ENCODE measurements at regions not wholly inside any gene's neighbourhood (a gene's known extent, or its start where the extent isn't known, plus 50 kb on each side); places are given as distances from the start of the nearest gene placed in this dataset.

- Histone ChIP-seq H3K4me1 (ENCODE audit: low read length) (peaks cover 10% of the 10 kb centered on the region), H3K4me3 (ENCODE audit: low read length) (no peak overlapping the region), H3K9ac (ENCODE audit: low read length) (no peak overlapping the region), H2AFZ (ENCODE audit: low read length) (no peak overlapping the region), H3K4me2 (ENCODE audit: low read depth, low read length, poor library complexity, severe bottlenecking) (no peak overlapping the region), H3K9me2 (replicated peaks; ENCODE audit: insufficient read depth, low read length) (no peaks in the 10 kb centered on the region), H3K27ac (ENCODE audit: low read length) (no peak overlapping the region), H3K36me3 (ENCODE audit: insufficient read depth, low read length) (no peaks in the 10 kb centered on the region), H3K27me3 (ENCODE audit: low read length) (no peaks in the 10 kb centered on the region), H3K79me2 (ENCODE audit: low read length) (no peaks in the 10 kb centered on the region), H4K20me1 (ENCODE audit: insufficient read depth, low read depth, low read length) (no peaks in the 10 kb centered on the region), H3K9me3 (ENCODE audit: low read length) (no peaks in the 10 kb centered on the region)
- DNase-seq, result no peak
Observed at GRCh38 chr9:115267790-115268189, 149.8 kb upstream of the TNC start.

- no peak overlapping the region for H3K4me3 ChIP-seq (ENCODE audit: low read length)
Observed at GRCh38 chr9:115275753-115276152, 157.8 kb upstream of the TNC start.

GRCh38 chr9:115276621-115277020, 158.7 kb upstream of the TNC start:
- H3K4me3 ChIP-seq (ENCODE audit: low read length), result no peak overlapping the region
- no peaks in the 10 kb centered on the region for H3K36me3 ChIP-seq (ENCODE audit: insufficient read depth, low read length)
- H3K27me3 ChIP-seq (ENCODE audit: low read length), result no peaks in the 10 kb centered on the region
- no peak overlapping the region for H3K27ac ChIP-seq (ENCODE audit: low read length)
- H4K20me1 ChIP-seq (ENCODE audit: insufficient read depth, low read depth, low read length), result no peaks in the 10 kb centered on the region
- H3K9me3 ChIP-seq (ENCODE audit: low read length), result no peaks in the 10 kb centered on the region
- H3K9ac ChIP-seq (ENCODE audit: low read length), result no peak overlapping the region
- H3K4me2 ChIP-seq (ENCODE audit: low read depth, low read length, poor library complexity, severe bottlenecking), result no peak overlapping the region
- no peaks in the 10 kb centered on the region for H3K9me2 ChIP-seq (replicated peaks; ENCODE audit: insufficient read depth, low read length)
- no peak overlapping the region for H2AFZ ChIP-seq (ENCODE audit: low read length)
- no peak for DNase-seq
- no peaks in the 10 kb centered on the region for H3K4me1 ChIP-seq (ENCODE audit: low read length)
- no peaks in the 10 kb centered on the region for H3K79me2 ChIP-seq (ENCODE audit: low read length)

More at GRCh38 chr9:115275753-115276152, 157.8 kb upstream of the TNC start:
- no peak overlapping the region for H3K4me2 ChIP-seq (ENCODE audit: low read depth, low read length, poor library complexity, severe bottlenecking)
- no peak overlapping the region for H2AFZ ChIP-seq (ENCODE audit: low read length)
- H4K20me1 ChIP-seq (ENCODE audit: insufficient read depth, low read depth, low read length), result no peaks in the 10 kb centered on the region
- H3K9me2 ChIP-seq (replicated peaks; ENCODE audit: insufficient read depth, low read length), result no peaks in the 10 kb centered on the region
- H3K79me2 ChIP-seq (ENCODE audit: low read length), result no peaks in the 10 kb centered on the region
- H3K4me1 ChIP-seq (ENCODE audit: low read length), result no peaks in the 10 kb centered on the region
- DNase-seq, result no peak
- no peaks in the 10 kb centered on the region for H3K36me3 ChIP-seq (ENCODE audit: insufficient read depth, low read length)
- no peaks in the 10 kb centered on the region for H3K27me3 ChIP-seq (ENCODE audit: low read length)
- no peak overlapping the region for H3K9ac ChIP-seq (ENCODE audit: low read length)
- no peaks in the 10 kb centered on the region for H3K9me3 ChIP-seq (ENCODE audit: low read length)
- no peak overlapping the region for H3K27ac ChIP-seq (ENCODE audit: low read length)

- Histone ChIP-seq H3K4me3 (ENCODE audit: low read length) (no peak overlapping the region), H3K36me3 (ENCODE audit: insufficient read depth, low read length) (no peaks in the 10 kb centered on the region), H3K9me2 (replicated peaks; ENCODE audit: insufficient read depth, low read length) (no peaks in the 10 kb centered on the region)
Observed at GRCh38 chr9:115277301-115277700, 159.3 kb upstream of the TNC start.

GRCh38 chr9:115278326-115279035, 160.5 kb upstream of the TNC start:
- Histone ChIP-seq H3K79me2 (ENCODE audit: low read length) (no peaks in the 10 kb centered on the region), H2AFZ (ENCODE audit: low read length) (no peak overlapping the region), H3K4me3 (ENCODE audit: low read length) (no peak overlapping the region), H4K20me1 (ENCODE audit: insufficient read depth, low read depth, low read length) (no peaks in the 10 kb centered on the region), H3K27me3 (ENCODE audit: low read length) (no peaks in the 10 kb centered on the region), H3K27ac (ENCODE audit: low read length) (no peak overlapping the region), H3K36me3 (ENCODE audit: insufficient read depth, low read length) (no peaks in the 10 kb centered on the region), H3K9me3 (ENCODE audit: low read length) (no peaks in the 10 kb centered on the region), H3K4me1 (ENCODE audit: low read length) (no peaks in the 10 kb centered on the region), H3K9ac (ENCODE audit: low read length) (no peak overlapping the region), H3K9me2 (replicated peaks; ENCODE audit: insufficient read depth, low read length) (no peaks in the 10 kb centered on the region), H3K4me2 (ENCODE audit: low read depth, low read length, poor library complexity, severe bottlenecking) (no peak overlapping the region)
- DNase-seq, result no peak

More at GRCh38 chr9:115277301-115277700, 159.3 kb upstream of the TNC start:
- H3K9ac ChIP-seq (ENCODE audit: low read length), result no peak overlapping the region
- no peaks in the 10 kb centered on the region for H3K4me1 ChIP-seq (ENCODE audit: low read length)
- no peaks in the 10 kb centered on the region for H3K27me3 ChIP-seq (ENCODE audit: low read length)
- no peak overlapping the region for H2AFZ ChIP-seq (ENCODE audit: low read length)
- no peaks in the 10 kb centered on the region for H4K20me1 ChIP-seq (ENCODE audit: insufficient read depth, low read depth, low read length)
- no peak overlapping the region for H3K4me2 ChIP-seq (ENCODE audit: low read depth, low read length, poor library complexity, severe bottlenecking)
- H3K9me3 ChIP-seq (ENCODE audit: low read length), result no peaks in the 10 kb centered on the region
- no peak overlapping the region for H3K27ac ChIP-seq (ENCODE audit: low read length)
- DNase-seq, result no peak
- H3K79me2 ChIP-seq (ENCODE audit: low read length), result no peaks in the 10 kb centered on the region

- no peak overlapping the region for H3K27ac ChIP-seq (ENCODE audit: low read length)
- DNase-seq, result no peak
- H3K9ac ChIP-seq (ENCODE audit: low read length), result no peak overlapping the region
- H4K20me1 ChIP-seq (ENCODE audit: insufficient read depth, low read depth, low read length), result no peaks in the 10 kb centered on the region
- H2AFZ ChIP-seq (ENCODE audit: low read length), result no peak overlapping the region
- no peaks in the 10 kb centered on the region for H3K9me3 ChIP-seq (ENCODE audit: low read length)
- no peaks in the 10 kb centered on the region for H3K36me3 ChIP-seq (ENCODE audit: insufficient read depth, low read length)
- no peaks in the 10 kb centered on the region for H3K4me1 ChIP-seq (ENCODE audit: low read length)
- no peak overlapping the region for H3K4me2 ChIP-seq (ENCODE audit: low read depth, low read length, poor library complexity, severe bottlenecking)
- H3K9me2 ChIP-seq (replicated peaks; ENCODE audit: insufficient read depth, low read length), result no peaks in the 10 kb centered on the region
- no peaks in the 10 kb centered on the region for H3K27me3 ChIP-seq (ENCODE audit: low read length)
- H3K79me2 ChIP-seq (ENCODE audit: low read length), result no peaks in the 10 kb centered on the region
- no peak overlapping the region for H3K4me3 ChIP-seq (ENCODE audit: low read length)
Observed at GRCh38 chr9:115283395-115283794, 165.4 kb upstream of the TNC start.

GRCh38 chr9:115285836-115286235, 167.9 kb upstream of the TNC start:
- DNase-seq, result no peak

GRCh38 chr9:115286411-115286810, 168.5 kb upstream of the TNC start:
- Histone ChIP-seq H3K27ac (ENCODE audit: low read length) (no peak overlapping the region), H3K9ac (ENCODE audit: low read length) (no peak overlapping the region), H3K36me3 (ENCODE audit: insufficient read depth, low read length) (no peaks in the 10 kb centered on the region), H3K4me2 (ENCODE audit: low read depth, low read length, poor library complexity, severe bottlenecking) (no peak overlapping the region), H3K4me1 (ENCODE audit: low read length) (no peaks in the 10 kb centered on the region), H2AFZ (ENCODE audit: low read length) (no peak overlapping the region), H3K4me3 (ENCODE audit: low read length) (no peak overlapping the region), H3K9me2 (replicated peaks; ENCODE audit: insufficient read depth, low read length) (no peaks in the 10 kb centered on the region), H4K20me1 (ENCODE audit: insufficient read depth, low read depth, low read length) (no peaks in the 10 kb centered on the region), H3K27me3 (ENCODE audit: low read length) (no peaks in the 10 kb centered on the region), H3K79me2 (ENCODE audit: low read length) (no peaks in the 10 kb centered on the region), H3K9me3 (ENCODE audit: low read length) (no peaks in the 10 kb centered on the region)
- DNase-seq, result no peak

More at GRCh38 chr9:115285836-115286235, 167.9 kb upstream of the TNC start:
- H3K27ac ChIP-seq (ENCODE audit: low read length), result no peak overlapping the region
- H3K9me2 ChIP-seq (replicated peaks; ENCODE audit: insufficient read depth, low read length), result no peaks in the 10 kb centered on the region
- no peaks in the 10 kb centered on the region for H3K79me2 ChIP-seq (ENCODE audit: low read length)
- no peak overlapping the region for H3K9ac ChIP-seq (ENCODE audit: low read length)
- H4K20me1 ChIP-seq (ENCODE audit: insufficient read depth, low read depth, low read length), result no peaks in the 10 kb centered on the region
- no peak overlapping the region for H3K4me2 ChIP-seq (ENCODE audit: low read depth, low read length, poor library complexity, severe bottlenecking)
- no peaks in the 10 kb centered on the region for H3K27me3 ChIP-seq (ENCODE audit: low read length)
- H3K4me3 ChIP-seq (ENCODE audit: low read length), result no peak overlapping the region
- no peaks in the 10 kb centered on the region for H3K9me3 ChIP-seq (ENCODE audit: low read length)
- H3K4me1 ChIP-seq (ENCODE audit: low read length), result no peaks in the 10 kb centered on the region
- no peak overlapping the region for H2AFZ ChIP-seq (ENCODE audit: low read length)
- no peaks in the 10 kb centered on the region for H3K36me3 ChIP-seq (ENCODE audit: insufficient read depth, low read length)

Measured in Karpas-422 (cell line).